ENCODE measurements at regions not wholly inside any gene's neighbourhood (a gene's known extent, or its start where the extent isn't known, plus 50 kb on each side); places are given as distances from the start of the nearest gene placed in this dataset.

GRCh38 chr18:2425426-2426317 lies 145.6 kb downstream of the METTL4 start:
- Histone ChIP-seq H3K9ac (ENCODE audit: low read length) (no peak overlapping the region), H3K4me1 (ENCODE audit: control insufficient read depth, low read depth, low read length) (no peaks in the 10 kb centered on the region), H3K36me3 (ENCODE audit: control insufficient read depth, low read depth, low read length) (no peaks in the 10 kb centered on the region), H3K9me3 (ENCODE audit: control insufficient read depth, low read depth, low read length) (no peaks in the 10 kb centered on the region), H3K27me3 (ENCODE audit: control insufficient read depth, insufficient read depth, low read length) (no peaks in the 10 kb centered on the region), H3K4me3 (ENCODE audit: low read length) (no peak overlapping the region), H3K27ac (ENCODE audit: low read length) (no peak overlapping the region)

- Histone ChIP-seq H3K27ac (ENCODE audit: low read length) (no peak overlapping the region), H3K9me3 (ENCODE audit: control insufficient read depth, low read depth, low read length) (no peaks in the 10 kb centered on the region), H3K36me3 (ENCODE audit: control insufficient read depth, low read depth, low read length) (no peaks in the 10 kb centered on the region), H3K4me3 (ENCODE audit: low read length) (no peak overlapping the region), H3K4me1 (ENCODE audit: control insufficient read depth, low read depth, low read length) (no peaks in the 10 kb centered on the region), H3K27me3 (ENCODE audit: control insufficient read depth, insufficient read depth, low read length) (no peaks in the 10 kb centered on the region), H3K9ac (ENCODE audit: low read length) (no peak overlapping the region)
Measured at GRCh38 chr18:2430191-2430590, 141.1 kb downstream of the METTL4 start.

GRCh38 chr18:2431806-2432205 lies 139.5 kb downstream of the METTL4 start:
- Histone ChIP-seq H3K27me3 (ENCODE audit: control insufficient read depth, insufficient read depth, low read length) (no peaks in the 10 kb centered on the region), H3K4me3 (ENCODE audit: low read length) (no peak overlapping the region), H3K9ac (ENCODE audit: low read length) (no peak overlapping the region), H3K27ac (ENCODE audit: low read length) (no peak overlapping the region), H3K9me3 (ENCODE audit: control insufficient read depth, low read depth, low read length) (no peaks in the 10 kb centered on the region), H3K36me3 (ENCODE audit: control insufficient read depth, low read depth, low read length) (no peaks in the 10 kb centered on the region), H3K4me1 (ENCODE audit: control insufficient read depth, low read depth, low read length) (no peaks in the 10 kb centered on the region)

GRCh38 chr18:2433366-2433765 lies 137.9 kb downstream of the METTL4 start:
- Histone ChIP-seq H3K9me3 (ENCODE audit: control insufficient read depth, low read depth, low read length) (no peaks in the 10 kb centered on the region), H3K27me3 (ENCODE audit: control insufficient read depth, insufficient read depth, low read length) (no peaks in the 10 kb centered on the region), H3K9ac (ENCODE audit: low read length) (no peak overlapping the region), H3K27ac (ENCODE audit: low read length) (no peak overlapping the region), H3K4me1 (ENCODE audit: control insufficient read depth, low read depth, low read length) (no peaks in the 10 kb centered on the region), H3K4me3 (ENCODE audit: low read length) (no peak overlapping the region), H3K36me3 (ENCODE audit: control insufficient read depth, low read depth, low read length) (no peaks in the 10 kb centered on the region)

- Histone ChIP-seq H3K27me3 (ENCODE audit: control insufficient read depth, insufficient read depth, low read length) (no peaks in the 10 kb centered on the region), H3K4me3 (ENCODE audit: low read length) (no peak overlapping the region), H3K9ac (ENCODE audit: low read length) (no peak overlapping the region), H3K27ac (ENCODE audit: low read length) (no peak overlapping the region), H3K4me1 (ENCODE audit: control insufficient read depth, low read depth, low read length) (no peaks in the 10 kb centered on the region), H3K36me3 (ENCODE audit: control insufficient read depth, low read depth, low read length) (no peaks in the 10 kb centered on the region), H3K9me3 (ENCODE audit: control insufficient read depth, low read depth, low read length) (peaks cover 3% of the 10 kb centered on the region)
Measured at GRCh38 chr18:2441544-2441943, 129.8 kb downstream of the METTL4 start.

- no peak overlapping the region for H3K4me3 ChIP-seq (ENCODE audit: low read length)
- peaks cover 3% of the 10 kb centered on the region for H3K9me3 ChIP-seq (ENCODE audit: control insufficient read depth, low read depth, low read length)
- no peak overlapping the region for H3K27ac ChIP-seq (ENCODE audit: low read length)
- H3K9ac ChIP-seq (ENCODE audit: low read length): no peak overlapping the region
- H3K27me3 ChIP-seq (ENCODE audit: control insufficient read depth, insufficient read depth, low read length): no peaks in the 10 kb centered on the region
- no peaks in the 10 kb centered on the region for H3K36me3 ChIP-seq (ENCODE audit: control insufficient read depth, low read depth, low read length)
- H3K4me1 ChIP-seq (ENCODE audit: control insufficient read depth, low read depth, low read length): no peaks in the 10 kb centered on the region
Measured at GRCh38 chr18:2442006-2442405, 129.3 kb downstream of the METTL4 start.

- H3K36me3 ChIP-seq (ENCODE audit: control insufficient read depth, low read depth, low read length): no peaks in the 10 kb centered on the region
- H3K9ac ChIP-seq (ENCODE audit: low read length): no peak overlapping the region
- peaks cover 3% of the 10 kb centered on the region for H3K9me3 ChIP-seq (ENCODE audit: control insufficient read depth, low read depth, low read length)
- H3K27ac ChIP-seq (ENCODE audit: low read length): no peak overlapping the region
- H3K4me3 ChIP-seq (ENCODE audit: low read length): no peak overlapping the region
- H3K4me1 ChIP-seq (ENCODE audit: control insufficient read depth, low read depth, low read length): no peaks in the 10 kb centered on the region
- H3K27me3 ChIP-seq (ENCODE audit: control insufficient read depth, insufficient read depth, low read length): no peaks in the 10 kb centered on the region
Measured at GRCh38 chr18:2442726-2443275, 128.5 kb downstream of the METTL4 start.

- Histone ChIP-seq H3K27me3 (ENCODE audit: control insufficient read depth, insufficient read depth, low read length) (no peaks in the 10 kb centered on the region), H3K4me3 (ENCODE audit: low read length) (no peak overlapping the region), H3K9ac (ENCODE audit: low read length) (no peak overlapping the region), H3K4me1 (ENCODE audit: control insufficient read depth, low read depth, low read length) (no peaks in the 10 kb centered on the region), H3K36me3 (ENCODE audit: control insufficient read depth, low read depth, low read length) (no peaks in the 10 kb centered on the region), H3K27ac (ENCODE audit: low read length) (no peak overlapping the region), H3K9me3 (ENCODE audit: control insufficient read depth, low read depth, low read length) (peaks cover 3% of the 10 kb centered on the region)
Measured at GRCh38 chr18:2444201-2444875, 127.0 kb downstream of the METTL4 start.

- Histone ChIP-seq H3K9me3 (ENCODE audit: control insufficient read depth, low read depth, low read length) (no peaks in the 10 kb centered on the region), H3K9ac (ENCODE audit: low read length) (no peak overlapping the region), H3K4me3 (ENCODE audit: low read length) (no peak overlapping the region), H3K36me3 (ENCODE audit: control insufficient read depth, low read depth, low read length) (no peaks in the 10 kb centered on the region), H3K27ac (ENCODE audit: low read length) (no peak overlapping the region), H3K27me3 (ENCODE audit: control insufficient read depth, insufficient read depth, low read length) (no peaks in the 10 kb centered on the region), H3K4me1 (ENCODE audit: control insufficient read depth, low read depth, low read length) (no peaks in the 10 kb centered on the region)
Measured at GRCh38 chr18:2448565-2449151, 122.6 kb downstream of the METTL4 start.

GRCh38 chr18:2451556-2451955 lies 119.7 kb downstream of the METTL4 start:
- Histone ChIP-seq H3K27me3 (ENCODE audit: control insufficient read depth, insufficient read depth, low read length) (no peaks in the 10 kb centered on the region), H3K9ac (ENCODE audit: low read length) (no peak overlapping the region), H3K27ac (ENCODE audit: low read length) (no peak overlapping the region), H3K4me3 (ENCODE audit: low read length) (no peak overlapping the region), H3K4me1 (ENCODE audit: control insufficient read depth, low read depth, low read length) (no peaks in the 10 kb centered on the region), H3K36me3 (ENCODE audit: control insufficient read depth, low read depth, low read length) (no peaks in the 10 kb centered on the region), H3K9me3 (ENCODE audit: control insufficient read depth, low read depth, low read length) (no peaks in the 10 kb centered on the region)

GRCh38 chr18:2459886-2460285 lies 111.4 kb downstream of the METTL4 start:
- Histone ChIP-seq H3K27ac (ENCODE audit: low read length) (no peak overlapping the region), H3K4me1 (ENCODE audit: control insufficient read depth, low read depth, low read length) (no peaks in the 10 kb centered on the region), H3K27me3 (ENCODE audit: control insufficient read depth, insufficient read depth, low read length) (no peaks in the 10 kb centered on the region), H3K9me3 (ENCODE audit: control insufficient read depth, low read depth, low read length) (no peaks in the 10 kb centered on the region), H3K9ac (ENCODE audit: low read length) (no peak overlapping the region), H3K36me3 (ENCODE audit: control insufficient read depth, low read depth, low read length) (no peaks in the 10 kb centered on the region), H3K4me3 (ENCODE audit: low read length) (no peak overlapping the region)
